ENCODE measurements at regions not wholly inside any gene's neighbourhood (a gene's known extent, or its start where the extent isn't known, plus 50 kb on each side); places are given as distances from the start of the nearest gene placed in this dataset.
"Not testable (repeated sequence)": the region's sequence is repeated elsewhere in the genome, so short reads cannot be mapped to it uniquely, and the experiment has no call there.

- no peak for DNase-seq
- ATAC-seq, result no peak
- Mint-ChIP-seq H3K9me3 (peaks cover 0 to 8% (median 0%) of the 10 kb centered on the region in 11 donors), H3K27me3 (no peaks in the 10 kb centered on the region), H3K27ac (no peak overlapping the region), H3K4me3 (no peak overlapping the region), H3K36me3 (no peaks in the 10 kb centered on the region), H3K4me1 (no peaks in the 10 kb centered on the region)
- Histone ChIP-seq H3K4me1 (ENCODE audit: control insufficient read depth in 2 of 2, insufficient read depth in 2 of 2, low read length in 2 of 2) (no peaks in the 10 kb centered on the region), H3K36me3 (ENCODE audit: control insufficient read depth in 2 of 3, insufficient read depth in 3 of 3, low read length in 3 of 3) (no peaks in the 10 kb centered on the region), H3K9me3 (ENCODE audit: control insufficient read depth in 2 of 3, low read length in 3 of 3) (no peaks in the 10 kb centered on the region), H3K4me3 (ENCODE audit: low read length) (no peak overlapping the region), H3K27me3 (ENCODE audit: control insufficient read depth in 2 of 2, insufficient read depth in 2 of 2, low read length in 2 of 2) (no peaks in the 10 kb centered on the region), H3K27ac (ENCODE audit: low read depth, low read length) (no peak overlapping the region)
- intact Hi-C loops (cut with micrococcal nuclease), result no loop called here
- ChIA-PET POLR2A (no interaction called here), CTCF (no interaction called here)
Measured at GRCh38 chr3:34895841-34896240, 743.5 kb upstream of the ARPP21 start.

GRCh38 chr3:34909679-34910078 lies 729.6 kb upstream of the ARPP21 start:
- ATAC-seq; H3K4me3 Mint-ChIP-seq; CTCF ChIA-PET; H3K27ac ChIP-seq (ENCODE audit: low read depth, low read length); H3K4me3 ChIP-seq (ENCODE audit: low read length); intact Hi-C loops (cut with micrococcal nuclease); H3K27me3 ChIP-seq (ENCODE audit: control insufficient read depth in 2 of 2, insufficient read depth in 2 of 2, low read length in 2 of 2); H3K4me1 Mint-ChIP-seq; H3K27ac Mint-ChIP-seq; H3K9me3 ChIP-seq (ENCODE audit: control insufficient read depth in 2 of 3, low read length in 3 of 3); H3K36me3 Mint-ChIP-seq; DNase-seq; H3K36me3 ChIP-seq (ENCODE audit: control insufficient read depth in 2 of 3, insufficient read depth in 3 of 3, low read length in 3 of 3); H3K27me3 Mint-ChIP-seq; POLR2A ChIA-PET; H3K4me1 ChIP-seq (ENCODE audit: control insufficient read depth in 2 of 2, insufficient read depth in 2 of 2, low read length in 2 of 2): not testable (repeated sequence)
- H3K9me3 Mint-ChIP-seq, result peaks cover 0 to 14% (median 4%) of the 10 kb centered on the region in 11 donors

- Mint-ChIP-seq H3K4me1 (no peaks in the 10 kb centered on the region), H3K27ac (no peak overlapping the region), H3K9me3 (peaks cover 0 to 9% (median 0%) of the 10 kb centered on the region in 11 donors), H3K27me3 (no peaks in the 10 kb centered on the region), H3K36me3 (no peaks in the 10 kb centered on the region), H3K4me3 (no peak overlapping the region)
- intact Hi-C loops (cut with micrococcal nuclease), result no loop called here
- Histone ChIP-seq H3K9me3 (ENCODE audit: control insufficient read depth in 2 of 3, low read length in 3 of 3) (no peaks in the 10 kb centered on the region), H3K36me3 (ENCODE audit: control insufficient read depth in 2 of 3, insufficient read depth in 3 of 3, low read length in 3 of 3) (no peaks in the 10 kb centered on the region), H3K4me3 (ENCODE audit: low read length) (no peak overlapping the region), H3K4me1 (ENCODE audit: control insufficient read depth in 2 of 2, insufficient read depth in 2 of 2, low read length in 2 of 2) (no peaks in the 10 kb centered on the region), H3K27me3 (ENCODE audit: control insufficient read depth in 2 of 2, insufficient read depth in 2 of 2, low read length in 2 of 2) (no peaks in the 10 kb centered on the region), H3K27ac (ENCODE audit: low read depth, low read length) (no peak overlapping the region)
- DNase-seq, result no peak
- CTCF ChIA-PET, result no interaction called here
- POLR2A ChIA-PET, result no interaction called here
- ATAC-seq, result no peak
Measured at GRCh38 chr3:34919025-34919424, 720.3 kb upstream of the ARPP21 start.

GRCh38 chr3:34920806-34921205 lies 718.5 kb upstream of the ARPP21 start:
- intact Hi-C loops (cut with micrococcal nuclease), result no loop called here
- no peak overlapping the region for H3K4me3 ChIP-seq (ENCODE audit: low read length)
- peaks cover 0 to 9% (median 0%) of the 10 kb centered on the region in 11 donors for H3K9me3 Mint-ChIP-seq
- H3K27me3 Mint-ChIP-seq, result no peaks in the 10 kb centered on the region
- no peak overlapping the region for H3K27ac ChIP-seq (ENCODE audit: low read depth, low read length)
- H3K36me3 ChIP-seq (ENCODE audit: control insufficient read depth in 2 of 3, insufficient read depth in 3 of 3, low read length in 3 of 3), result no peaks in the 10 kb centered on the region
- no peaks in the 10 kb centered on the region for H3K9me3 ChIP-seq (ENCODE audit: control insufficient read depth in 2 of 3, low read length in 3 of 3)
- POLR2A ChIA-PET, result no interaction called here
- DNase-seq (no peak), ATAC-seq (no peak)
- H3K4me1 Mint-ChIP-seq, result no peaks in the 10 kb centered on the region
- H3K4me3 Mint-ChIP-seq, result no peak overlapping the region
- H3K36me3 Mint-ChIP-seq, result no peaks in the 10 kb centered on the region
- CTCF ChIA-PET, result no interaction called here
- no peaks in the 10 kb centered on the region for H3K27me3 ChIP-seq (ENCODE audit: control insufficient read depth in 2 of 2, insufficient read depth in 2 of 2, low read length in 2 of 2)
- H3K27ac Mint-ChIP-seq, result no peak overlapping the region
- H3K4me1 ChIP-seq (ENCODE audit: control insufficient read depth in 2 of 2, insufficient read depth in 2 of 2, low read length in 2 of 2), result no peaks in the 10 kb centered on the region

- ChIA-PET CTCF (no interaction called here), POLR2A (no interaction called here)
- ATAC-seq (no peak), DNase-seq (no peak)
- Histone ChIP-seq H3K27me3 (ENCODE audit: control insufficient read depth in 2 of 2, insufficient read depth in 2 of 2, low read length in 2 of 2) (no peaks in the 10 kb centered on the region), H3K4me3 (ENCODE audit: low read length) (no peak overlapping the region), H3K9me3 (ENCODE audit: control insufficient read depth in 2 of 3, low read length in 3 of 3) (no peaks in the 10 kb centered on the region), H3K4me1 (ENCODE audit: control insufficient read depth in 2 of 2, insufficient read depth in 2 of 2, low read length in 2 of 2) (no peaks in the 10 kb centered on the region), H3K27ac (ENCODE audit: low read depth, low read length) (no peak overlapping the region), H3K36me3 (ENCODE audit: control insufficient read depth in 2 of 3, insufficient read depth in 3 of 3, low read length in 3 of 3) (no peaks in the 10 kb centered on the region)
- Mint-ChIP-seq H3K9me3 (peaks cover 0 to 18% (median 0%) of the 10 kb centered on the region in 11 donors), H3K4me1 (no peaks in the 10 kb centered on the region), H3K4me3 (no peak overlapping the region), H3K27ac (no peak overlapping the region), H3K27me3 (peaks cover 0 to 6% (median 0%) of the 10 kb centered on the region in 5 donors), H3K36me3 (no peaks in the 10 kb centered on the region)
- intact Hi-C loops (cut with micrococcal nuclease), result no loop called here
Measured at GRCh38 chr3:34924961-34925360, 714.4 kb upstream of the ARPP21 start.

- no peaks in the 10 kb centered on the region for H3K27me3 ChIP-seq (ENCODE audit: control insufficient read depth in 2 of 2, insufficient read depth in 2 of 2, low read length in 2 of 2)
- no peaks in the 10 kb centered on the region for H3K9me3 ChIP-seq (ENCODE audit: control insufficient read depth in 2 of 3, low read length in 3 of 3)
- no peak overlapping the region for H3K4me3 ChIP-seq (ENCODE audit: low read length)
- DNase-seq (no peak), ATAC-seq (no peak)
- Mint-ChIP-seq H3K27ac (no peak overlapping the region), H3K4me3 (no peak overlapping the region), H3K27me3 (peaks cover 0 to 6% (median 0%) of the 10 kb centered on the region in 5 donors), H3K9me3 (peaks cover 0 to 20% (median 2%) of the 10 kb centered on the region in 11 donors), H3K36me3 (no peaks in the 10 kb centered on the region), H3K4me1 (no peaks in the 10 kb centered on the region)
- CTCF ChIA-PET, result no interaction called here
- intact Hi-C loops (cut with micrococcal nuclease), result no loop called here
- H3K27ac ChIP-seq (ENCODE audit: low read depth, low read length), result no peak overlapping the region
- POLR2A ChIA-PET, result no interaction called here
- H3K36me3 ChIP-seq (ENCODE audit: control insufficient read depth in 2 of 3, insufficient read depth in 3 of 3, low read length in 3 of 3), result no peaks in the 10 kb centered on the region
- no peaks in the 10 kb centered on the region for H3K4me1 ChIP-seq (ENCODE audit: control insufficient read depth in 2 of 2, insufficient read depth in 2 of 2, low read length in 2 of 2)
Measured at GRCh38 chr3:34925851-34926250, 713.5 kb upstream of the ARPP21 start.

GRCh38 chr3:34929036-34929435 lies 710.3 kb upstream of the ARPP21 start:
- no peak for ATAC-seq
- peaks cover 0 to 27% (median 7%) of the 10 kb centered on the region in 11 donors for H3K9me3 Mint-ChIP-seq
- no peak overlapping the region for H3K4me3 Mint-ChIP-seq
- DNase-seq, result no peak
- H3K27me3 Mint-ChIP-seq, result peaks cover 0 to 6% (median 0%) of the 10 kb centered on the region in 5 donors
- no peak overlapping the region for H3K4me3 ChIP-seq (ENCODE audit: low read length)
- no peaks in the 10 kb centered on the region for H3K9me3 ChIP-seq (ENCODE audit: control insufficient read depth in 2 of 3, low read length in 3 of 3)
- no peaks in the 10 kb centered on the region for H3K36me3 ChIP-seq (ENCODE audit: control insufficient read depth in 2 of 3, insufficient read depth in 3 of 3, low read length in 3 of 3)
- H3K4me1 ChIP-seq (ENCODE audit: control insufficient read depth in 2 of 2, insufficient read depth in 2 of 2, low read length in 2 of 2), result no peaks in the 10 kb centered on the region
- no peak overlapping the region for H3K27ac ChIP-seq (ENCODE audit: low read depth, low read length)
- intact Hi-C loops (cut with micrococcal nuclease), result no loop called here
- POLR2A ChIA-PET, result no interaction called here
- no peak overlapping the region for H3K27ac Mint-ChIP-seq
- peaks cover 0 to 5% (median 0%) of the 10 kb centered on the region in 5 donors for H3K36me3 Mint-ChIP-seq
- H3K4me1 Mint-ChIP-seq, result no peaks in the 10 kb centered on the region
- CTCF ChIA-PET, result no interaction called here
- no peaks in the 10 kb centered on the region for H3K27me3 ChIP-seq (ENCODE audit: control insufficient read depth in 2 of 2, insufficient read depth in 2 of 2, low read length in 2 of 2)

Measured in naive thymus-derived CD4-positive, alpha-beta T cell (primary cell).